CD4-positive, alpha-beta T cell treated with Interleukin-15 for 4 hours (primary cell): ENCODE measurements at regions not wholly inside any gene's neighbourhood (a gene's known extent, or its start where the extent isn't known, plus 50 kb on each side); places are given as distances from the start of the nearest gene placed in this dataset.
"Not testable (repeated sequence)": the region's sequence is repeated elsewhere in the genome, so short reads cannot be mapped to it uniquely, and the experiment has no call there.

Experiments used
- DNase-seq: peaks from one replicate; pipeline ENCODE4 v3.0.0-alpha.2; 2020; ENCODE audit warnings: low spot score

DNA sequence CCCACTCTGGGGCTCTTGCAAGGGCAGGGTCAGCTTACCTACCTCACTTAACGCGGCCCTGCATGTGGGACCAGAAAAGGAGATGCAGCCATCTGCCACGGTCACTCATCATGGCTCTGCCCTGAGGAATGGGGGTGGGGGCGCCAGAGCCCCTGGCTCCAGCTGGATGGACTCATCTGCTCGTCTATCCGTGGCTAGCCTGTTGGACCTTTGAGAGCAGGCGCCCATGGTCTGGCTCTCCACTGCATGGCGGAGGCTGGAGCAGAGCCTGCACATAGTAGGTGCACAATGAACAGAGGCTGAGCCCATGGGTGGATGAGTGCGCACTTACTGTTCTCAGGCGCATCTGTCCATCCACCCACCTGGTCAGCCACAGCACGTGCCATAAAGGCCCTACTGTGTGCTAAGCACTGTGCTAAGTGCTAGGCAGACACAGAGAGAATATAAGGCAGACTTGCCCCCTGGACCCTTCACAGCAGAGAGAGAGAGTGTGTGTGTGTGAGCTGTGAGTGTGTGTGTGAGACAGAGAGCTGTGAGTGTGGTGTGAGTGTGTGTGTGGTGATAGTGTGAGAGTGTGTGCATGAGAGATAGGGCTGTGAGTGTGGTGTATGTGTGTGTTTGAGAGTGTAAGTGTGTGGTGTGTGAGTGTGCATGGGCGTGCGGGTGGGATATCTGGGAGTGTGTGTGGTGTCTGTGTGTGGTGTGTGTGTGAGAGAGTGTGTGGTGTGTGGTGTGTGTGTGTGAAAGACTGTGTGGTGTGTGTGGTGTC, 151.3 kb downstream of the TFCP2L1 start:
- no peak for DNase-seq

GRCh38 chr2:121134728-121135127, 150.3 kb downstream of the TFCP2L1 start:
- no peak for DNase-seq

- DNase-seq: no peak
These were observed 149.7 kb downstream of the TFCP2L1 start for GRCh38 chr2:121135168-121135853.

GRCh38 chr2:121136323-121136722, 148.7 kb downstream of the TFCP2L1 start:
- no peak for DNase-seq

- DNase-seq: no peak
These were observed 147.4 kb downstream of the TFCP2L1 start for GRCh38 chr2:121137571-121137970.

DNA sequence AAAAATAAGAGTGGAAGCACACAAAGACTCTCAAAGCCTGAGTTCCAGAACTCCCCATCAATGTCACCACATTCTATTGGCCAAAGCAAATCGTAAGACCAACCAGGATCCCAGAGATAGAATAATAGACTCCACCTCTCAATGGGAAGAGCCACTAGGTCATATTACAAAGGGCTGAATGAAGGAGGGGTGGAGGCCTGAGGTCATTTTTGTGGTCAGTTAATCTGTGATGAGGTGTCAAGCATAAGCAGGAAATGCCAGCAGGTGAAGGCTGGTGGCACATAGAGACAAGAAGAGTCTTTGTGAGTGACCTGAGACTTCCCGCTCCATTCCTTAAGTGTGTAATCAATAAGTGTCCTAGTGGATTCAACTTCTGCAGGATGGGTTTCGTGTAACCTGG, 144.3 kb downstream of the TFCP2L1 start:
- no peak for DNase-seq

DNA sequence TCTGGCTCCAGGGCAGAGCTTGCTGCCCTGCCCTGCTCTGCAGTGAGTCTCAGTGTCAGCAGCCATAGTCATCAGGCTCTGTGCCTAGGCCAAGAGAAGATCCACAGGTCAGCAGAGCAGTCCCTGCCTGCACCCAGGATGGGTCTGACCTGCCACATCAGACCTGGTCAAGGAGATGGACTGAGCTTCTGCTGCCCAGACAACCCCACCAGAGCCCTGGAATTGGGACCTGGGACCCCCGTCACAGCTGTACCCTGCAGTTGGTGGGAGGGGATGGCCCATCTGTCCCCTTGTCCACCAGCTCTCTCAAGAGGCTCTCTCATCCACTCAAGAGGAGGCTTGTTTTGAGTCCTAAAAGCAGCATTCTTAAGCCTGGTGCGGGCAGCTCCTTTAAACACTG, 142.6 kb downstream of the TFCP2L1 start:
- no peak for DNase-seq

GRCh38 chr2:121144111-121144510, 140.9 kb downstream of the TFCP2L1 start:
- no peak for DNase-seq

GRCh38 chr2:121146630-121147029, 138.4 kb downstream of the TFCP2L1 start:
- DNase-seq: no peak

- DNase-seq: no peak
These were observed 137.2 kb downstream of the TFCP2L1 start for GRCh38 chr2:121147766-121148165.

- no peak for DNase-seq
These were observed 136.5 kb downstream of the TFCP2L1 start for GRCh38 chr2:121148481-121148880.

- DNase-seq: no peak
These were observed 135.6 kb downstream of the TFCP2L1 start for GRCh38 chr2:121149384-121149783.

- DNase-seq: no peak
These were observed 134.9 kb downstream of the TFCP2L1 start for GRCh38 chr2:121150126-121150525.

DNA sequence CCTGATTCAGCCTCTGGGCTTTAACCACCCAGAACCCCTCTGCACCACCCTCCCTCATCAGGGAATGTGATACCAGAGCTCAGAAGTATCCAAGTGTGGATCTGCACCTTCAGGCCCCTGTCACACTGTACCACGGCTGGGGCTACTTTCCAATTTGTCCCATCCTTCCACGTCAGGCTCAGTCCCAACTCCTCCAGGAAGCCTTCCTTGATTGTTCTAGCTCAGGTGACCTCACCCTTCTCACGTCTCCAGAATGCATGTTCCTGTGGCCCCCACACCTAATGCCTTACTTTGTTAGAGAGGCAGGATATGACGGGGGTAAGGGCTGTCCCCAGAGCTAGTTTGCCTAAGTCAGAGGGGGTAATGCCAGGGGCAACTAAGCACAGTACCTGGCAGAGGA, 134.3 kb downstream of the TFCP2L1 start:
- DNase-seq: no peak

GRCh38 chr2:121151311-121152109, 133.5 kb downstream of the TFCP2L1 start:
- no peak for DNase-seq

GRCh38 chr2:121152861-121153260, 132.1 kb downstream of the TFCP2L1 start:
- DNase-seq: no peak

- DNase-seq: no peak
These were observed 131.5 kb downstream of the TFCP2L1 start for GRCh38 chr2:121153516-121153915.

DNA sequence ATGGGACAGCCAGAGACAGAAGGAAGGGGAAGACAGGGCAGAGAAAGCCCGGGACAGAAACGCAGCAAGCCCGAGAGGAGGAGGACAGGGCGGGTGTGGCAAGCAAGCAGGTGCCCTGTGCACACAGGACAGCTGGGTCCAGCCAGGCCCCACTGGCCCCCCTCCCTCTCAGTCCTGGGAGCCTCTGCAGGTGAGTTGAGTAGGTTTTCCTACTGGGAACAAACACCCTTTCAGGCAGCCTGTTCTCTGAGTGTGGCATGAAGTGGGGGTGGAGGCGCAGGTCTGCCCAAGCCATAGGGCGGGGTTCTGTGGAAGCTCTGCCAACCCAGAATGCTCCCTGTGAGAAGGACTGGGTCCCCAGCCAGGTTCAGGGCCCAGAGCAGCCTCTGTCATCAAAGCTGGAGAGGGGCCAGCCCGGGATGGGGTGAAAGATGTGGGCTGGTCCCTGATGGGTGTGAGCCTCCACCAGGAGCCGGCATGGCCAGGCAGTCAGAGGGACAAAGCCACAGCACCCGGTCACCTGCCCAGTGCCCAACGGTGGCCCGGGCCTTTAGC, 129.4 kb downstream of the TFCP2L1 start:
- DNase-seq: no peak

GRCh38 chr2:121157481-121157880, 127.5 kb downstream of the TFCP2L1 start:
- not testable (repeated sequence) for DNase-seq

DNA sequence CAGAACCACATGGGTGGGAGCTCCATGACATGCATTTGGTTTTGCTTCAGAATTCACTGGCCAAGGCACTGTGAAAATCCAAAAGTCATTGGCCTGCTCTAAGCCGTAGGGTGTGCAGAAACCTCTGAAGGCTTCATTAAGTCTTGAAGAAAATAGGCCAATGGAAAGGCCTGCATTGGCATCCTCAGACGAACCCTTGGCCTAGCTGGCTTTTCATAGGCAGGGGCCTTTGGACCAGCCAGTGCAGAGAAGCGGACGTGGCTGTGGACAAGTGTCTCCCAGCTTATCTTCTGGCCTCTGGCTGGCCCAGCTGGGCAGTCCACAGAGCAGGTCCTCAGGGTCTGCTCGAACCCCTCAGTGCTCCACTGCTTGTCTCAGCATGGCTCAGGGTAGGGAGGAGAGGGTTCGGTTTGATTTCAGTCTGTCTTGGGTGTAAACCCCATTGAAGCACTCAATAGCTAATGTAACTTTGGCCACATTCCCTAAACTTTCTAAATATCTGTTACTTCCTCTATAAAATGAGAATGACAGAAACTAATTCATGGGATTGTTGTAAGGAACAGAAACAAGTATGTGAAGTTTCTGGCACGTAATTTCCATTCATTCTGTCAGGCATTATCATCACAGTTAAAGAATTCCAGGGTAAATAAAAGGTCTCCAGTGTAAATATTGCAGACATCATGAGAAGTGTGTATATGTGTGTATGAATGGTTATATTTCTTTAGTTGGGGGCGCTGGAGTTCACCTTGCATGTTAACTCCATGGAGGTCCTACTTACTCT, 125.5 kb downstream of the TFCP2L1 start:
- DNase-seq: no peak

DNA sequence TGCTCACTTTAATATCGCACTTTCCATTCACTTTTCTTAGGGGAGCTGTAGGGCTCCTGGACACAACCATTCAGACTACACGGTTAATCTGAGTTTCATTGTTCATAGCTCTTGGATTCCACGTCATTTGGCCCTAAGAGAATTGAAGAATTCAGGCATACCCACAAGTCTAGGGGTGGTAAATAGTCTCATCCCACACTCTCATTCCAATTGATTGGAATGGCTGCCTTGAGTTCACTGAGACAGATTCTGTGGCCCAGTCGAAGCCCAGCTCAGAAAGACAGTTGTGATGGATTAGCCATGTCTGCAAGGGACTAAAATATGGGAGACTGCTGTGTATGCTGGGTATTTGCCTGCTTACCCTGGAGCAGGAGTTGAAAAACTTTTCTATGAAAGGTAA, 124.6 kb downstream of the TFCP2L1 start:
- no peak for DNase-seq

- DNase-seq: no peak
These were observed 123.7 kb downstream of the TFCP2L1 start for GRCh38 chr2:121161272-121161671.
